GM18873 (cell line): ENCODE measurements at regions not wholly inside any gene's neighbourhood (a gene's known extent, or its start where the extent isn't known, plus 50 kb on each side); places are given as distances from the start of the nearest gene placed in this dataset.
"Not testable (repeated sequence)": the region's sequence is repeated elsewhere in the genome, so short reads cannot be mapped to it uniquely, and the experiment has no call there.

ENCODE experiments used
- ATAC-seq: cut with Tn5 transposase; IDR thresholded peaks from one replicate; pipeline ENCODE4 v1.9.1; 2021; ENCODE audit warnings: mild to moderate bottlenecking, moderate library complexity, moderate number of reproducible peaks; ENCODE audit not compliant: unreplicated experiment, low FRiP score

GRCh38 chr21:33997436-33997835 is 75.9 kb upstream of the MRPS6 start:
- no peak for ATAC-seq

- no peak for ATAC-seq
Measured at GRCh38 chr21:33994373-33994772, 78.8 kb upstream of the ATP5PO start.

- ATAC-seq = no peak
Measured at GRCh38 chr21:33993286-33994231, 78.0 kb upstream of the ATP5PO start.

DNA sequence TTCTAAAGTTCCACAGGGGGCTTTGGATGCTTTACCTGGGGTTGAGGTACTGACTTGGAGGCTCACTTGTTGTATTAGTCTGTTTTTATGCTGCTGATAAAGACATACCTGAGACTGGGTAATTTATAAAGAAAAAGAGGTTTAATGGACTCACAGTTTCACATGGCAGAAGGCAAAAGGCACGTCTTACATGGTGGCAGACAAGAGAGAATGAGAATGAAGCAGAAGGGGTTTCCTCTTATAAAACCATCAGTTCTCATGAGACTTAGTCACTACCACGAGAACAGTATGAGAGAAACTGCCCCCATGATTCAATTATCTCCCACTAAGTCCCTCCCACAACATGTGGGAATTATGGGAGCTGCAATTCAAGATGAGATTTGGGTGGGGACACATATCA is 76.8 kb upstream of the ATP5PO start:
- ATAC-seq = not testable (repeated sequence)

GRCh38 chr21:33991133-33991532 is 75.5 kb upstream of the ATP5PO start:
- ATAC-seq = no peak

DNA sequence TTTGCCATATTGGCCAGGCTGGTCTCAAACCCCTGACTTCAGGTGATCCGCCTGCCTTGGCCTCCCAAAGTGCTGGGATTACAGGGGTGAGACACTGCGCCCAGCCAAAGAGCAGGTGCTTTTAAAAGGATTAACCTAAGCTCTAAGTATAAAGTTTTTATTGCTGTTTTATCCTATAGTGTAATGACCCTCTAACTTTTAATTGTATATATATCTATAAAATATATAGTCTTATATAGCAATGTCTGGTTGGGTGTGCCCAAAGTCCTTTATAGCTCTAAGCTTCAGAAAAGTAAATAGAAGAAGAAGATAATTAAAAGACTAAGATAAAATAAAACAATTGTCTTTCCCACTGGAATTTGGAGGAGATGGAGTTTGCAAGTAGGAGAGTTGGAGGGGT is 73.8 kb upstream of the ATP5PO start:
- ATAC-seq = no peak

DNA sequence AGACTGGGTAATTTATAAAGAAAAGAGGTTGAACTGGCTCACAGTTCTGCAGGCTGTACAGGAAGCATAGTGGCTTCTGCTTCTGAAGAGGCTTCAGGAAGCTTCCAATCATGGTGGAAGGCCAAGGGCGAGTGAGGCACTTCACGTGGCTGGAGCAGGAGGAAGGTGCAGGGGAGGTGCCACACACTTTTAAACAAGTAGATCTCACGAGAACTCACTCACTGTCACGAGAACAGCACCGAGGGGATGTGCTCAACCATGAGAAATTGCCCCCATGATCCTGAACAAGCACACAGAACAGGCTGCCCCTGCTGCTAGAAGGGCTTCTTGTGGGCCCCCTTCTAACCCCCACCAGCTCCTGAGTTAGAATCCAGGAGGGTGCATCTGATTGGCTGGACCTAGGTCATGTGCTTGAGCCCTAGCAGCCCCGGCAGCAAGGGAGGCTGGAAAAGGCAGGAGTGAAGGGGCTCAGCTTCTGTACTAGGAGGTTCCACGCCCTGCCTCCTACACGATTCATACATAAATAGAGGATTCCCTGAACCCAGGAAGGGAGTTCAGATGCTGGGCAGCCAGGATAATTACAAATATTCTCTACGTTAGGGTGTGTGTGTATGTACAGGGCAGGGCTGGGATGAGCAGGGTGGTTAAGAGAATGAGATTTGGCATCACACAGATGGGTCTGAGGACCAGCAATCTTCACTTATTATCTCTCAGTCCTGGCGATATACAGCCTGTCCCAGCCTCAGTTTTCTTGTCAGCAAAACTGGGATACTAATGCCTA is 72.8 kb upstream of the ATP5PO start:
- no peak for ATAC-seq

GRCh38 chr21:33987461-33987860 is 71.9 kb upstream of the ATP5PO start:
- ATAC-seq = no peak

GRCh38 chr21:33985117-33986050 is 69.8 kb upstream of the ATP5PO start:
- no peak for ATAC-seq

DNA sequence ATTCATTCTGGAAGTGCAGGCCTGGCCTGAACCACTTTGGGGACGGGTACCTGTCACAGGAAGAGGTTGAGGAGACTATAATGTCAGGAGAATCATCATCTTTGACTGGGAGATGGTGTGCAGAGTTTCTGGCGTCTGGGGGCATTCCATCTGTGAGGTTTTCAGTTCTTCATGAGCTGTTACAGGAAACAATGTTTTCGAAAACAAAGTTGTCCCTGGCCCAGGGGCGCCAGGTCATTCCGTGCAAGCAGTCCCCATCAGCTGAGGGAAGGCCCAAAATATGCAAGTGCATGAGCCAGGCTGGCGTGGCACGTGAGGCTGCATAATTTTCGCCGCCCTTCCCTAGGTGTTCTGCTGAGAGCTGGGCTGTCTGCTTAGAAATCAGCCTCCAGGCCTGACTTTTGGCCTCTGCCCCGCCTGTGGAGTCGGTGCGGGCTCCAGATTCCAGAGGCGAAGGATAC is 68.4 kb upstream of the ATP5PO start:
- ATAC-seq = no peak

DNA sequence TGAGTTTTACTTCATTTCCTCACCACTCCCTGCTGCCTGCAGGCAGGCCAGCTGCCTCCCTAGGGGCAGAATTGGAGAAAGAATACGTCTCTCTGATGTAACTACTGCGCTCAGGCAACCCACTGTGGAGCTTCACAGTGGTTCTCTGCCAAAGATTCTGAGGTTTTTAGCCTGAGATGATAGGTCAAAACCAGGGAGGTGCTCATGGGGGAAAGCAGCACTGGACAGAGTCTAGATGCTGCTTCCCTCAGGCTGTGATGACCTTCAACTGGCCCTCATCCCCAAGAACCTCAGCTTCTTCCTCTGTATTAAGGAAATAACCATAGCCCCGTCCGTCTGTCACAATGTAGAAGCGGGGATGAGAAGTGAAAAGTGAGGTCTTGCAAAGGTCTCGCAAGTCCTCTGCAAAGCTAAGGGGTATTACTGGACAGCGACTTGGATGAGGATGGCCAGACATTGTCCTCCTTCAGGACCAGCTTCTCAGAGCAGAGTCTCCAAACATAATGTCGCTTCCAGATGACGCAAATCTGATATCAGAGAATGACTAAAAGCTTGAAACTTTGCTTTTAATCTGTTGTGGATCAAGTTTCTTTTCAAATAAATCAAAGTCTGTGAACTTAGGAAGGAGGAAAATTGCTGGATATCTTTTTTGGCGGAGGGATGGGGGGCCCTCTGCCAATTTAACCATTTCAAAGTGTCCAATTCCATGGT is 65.9 kb upstream of the ATP5PO start:
- ATAC-seq = no peak

- no peak for ATAC-seq
Measured at GRCh38 chr21:33980276-33980916, 64.8 kb upstream of the ATP5PO start.

DNA sequence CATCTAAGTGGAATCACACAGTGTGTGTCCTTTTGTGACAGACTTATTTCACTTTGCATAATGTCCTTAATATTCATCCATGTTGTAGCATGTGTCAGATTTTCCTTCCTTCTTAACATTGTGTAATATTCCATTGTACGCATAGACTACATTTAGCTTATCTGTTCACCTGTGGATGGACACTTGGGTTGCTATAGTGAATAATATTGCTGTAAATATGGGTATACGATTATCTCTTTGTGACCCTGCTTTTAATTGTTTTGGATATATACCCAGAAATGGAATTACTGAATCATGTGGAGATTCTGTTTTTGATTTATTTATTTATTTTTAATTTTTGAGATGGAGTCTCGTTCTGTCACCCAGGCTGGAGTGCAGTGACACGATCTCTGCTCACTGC is 63.0 kb upstream of the ATP5PO start:
- no peak for ATAC-seq

DNA sequence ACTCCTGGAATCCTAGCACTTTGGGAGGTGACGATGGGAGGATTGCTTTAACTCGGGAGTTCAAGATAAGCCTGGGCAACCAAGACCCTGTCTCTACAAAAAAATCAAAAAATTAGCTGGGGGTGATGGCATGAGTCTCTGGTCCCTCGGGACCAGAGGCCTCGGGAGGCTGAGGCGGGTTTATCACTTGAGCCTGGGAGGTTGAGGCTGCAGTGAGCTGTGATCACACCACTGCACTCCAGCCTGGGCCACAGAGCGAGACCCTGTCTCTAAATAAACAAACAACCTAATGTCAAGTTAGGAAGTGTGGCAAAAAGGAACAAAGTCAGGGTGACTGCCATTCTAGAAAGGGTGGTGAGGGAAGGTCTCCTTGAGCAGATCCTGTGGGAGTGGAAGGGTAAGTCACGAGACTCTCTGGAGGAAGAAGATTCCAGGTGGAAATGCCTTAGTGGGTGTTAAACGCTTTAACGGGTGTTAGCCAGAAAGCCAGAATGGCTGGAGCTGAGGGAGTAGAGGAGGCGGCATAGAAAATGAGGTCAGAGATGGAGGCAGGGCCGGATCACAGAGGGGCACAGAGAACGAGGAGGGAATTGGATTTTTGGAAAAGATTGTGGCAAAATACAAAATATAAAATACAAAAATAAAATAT is 62.2 kb upstream of the ATP5PO start:
- no peak for ATAC-seq

DNA sequence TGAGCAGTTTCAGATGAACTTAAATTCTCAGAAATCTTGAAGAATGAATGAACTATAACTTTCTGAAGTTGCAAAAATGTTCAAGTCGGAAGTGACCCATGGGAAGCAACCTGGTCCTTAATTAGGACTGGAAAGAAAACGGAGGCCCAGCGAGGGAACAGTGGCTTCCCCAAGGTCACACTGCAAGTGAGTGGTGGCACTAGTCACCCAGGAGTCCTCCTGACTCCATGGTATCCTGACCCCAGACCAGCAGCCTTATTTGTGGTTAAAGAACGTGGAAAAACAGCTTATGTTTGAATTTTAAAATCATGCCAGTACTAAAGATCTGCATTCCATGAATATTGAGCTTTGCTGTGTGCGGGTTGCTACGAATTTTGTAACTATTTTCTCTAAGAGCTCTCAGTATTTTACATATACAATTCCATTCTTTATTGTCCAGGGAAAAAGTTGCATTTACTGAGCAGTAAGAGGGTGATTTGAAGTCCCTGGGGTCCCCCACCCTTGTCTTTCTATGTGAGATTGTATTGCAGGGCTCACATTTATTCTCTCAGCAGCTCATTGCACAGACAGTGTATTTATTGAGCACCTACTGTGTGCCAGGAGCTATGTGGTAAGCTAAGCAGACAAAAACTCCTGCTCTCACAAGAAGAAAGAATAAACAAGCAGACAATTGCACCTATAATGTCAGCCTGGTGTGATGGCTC is 61.6 kb upstream of the ATP5PO start:
- no peak for ATAC-seq

DNA sequence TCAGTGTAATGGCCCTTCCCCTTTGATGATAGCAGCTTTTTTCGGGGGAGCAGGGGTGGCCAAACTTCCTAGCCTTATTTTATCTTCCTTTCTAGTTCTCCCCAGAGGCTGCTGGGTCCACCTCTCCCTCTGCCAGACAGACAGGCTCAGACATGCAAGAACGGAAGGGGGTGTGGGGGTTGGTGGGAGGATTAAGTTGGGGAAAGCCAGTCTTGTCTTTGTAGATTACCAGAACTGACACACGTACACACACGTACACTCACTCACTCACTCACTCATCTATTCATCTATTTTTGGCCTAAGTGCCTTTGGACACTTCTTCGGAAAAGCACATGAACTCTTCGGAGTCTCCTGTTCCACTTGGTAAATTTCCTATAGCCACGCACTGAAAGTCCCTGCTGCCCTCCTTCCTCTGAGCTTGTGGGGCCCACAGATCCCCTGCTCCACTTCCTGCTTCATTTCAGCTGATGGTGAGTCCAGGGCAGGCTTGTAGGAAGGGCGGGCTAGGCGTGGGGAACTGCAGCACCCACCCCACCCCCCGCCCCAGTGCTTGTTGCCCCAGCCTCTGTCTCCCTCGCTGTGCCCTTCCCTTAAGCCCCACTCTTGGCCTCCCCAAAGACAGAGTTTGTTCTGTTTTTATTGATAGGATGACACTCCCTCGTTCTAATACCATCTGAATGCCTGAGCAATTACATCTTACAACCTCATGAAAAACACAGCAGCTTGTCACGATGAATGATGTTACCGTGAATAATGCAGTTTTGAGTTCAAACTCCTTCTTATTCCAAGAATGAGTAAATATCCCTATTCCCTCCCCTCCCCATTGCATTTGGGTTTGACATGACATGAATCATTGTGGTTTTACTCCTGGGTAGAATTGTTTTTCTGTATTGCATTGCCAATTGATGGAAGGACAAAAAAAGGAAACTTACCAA is 60.7 kb upstream of the ATP5PO start:
- peak; percentile 29 for ATAC-seq

DNA sequence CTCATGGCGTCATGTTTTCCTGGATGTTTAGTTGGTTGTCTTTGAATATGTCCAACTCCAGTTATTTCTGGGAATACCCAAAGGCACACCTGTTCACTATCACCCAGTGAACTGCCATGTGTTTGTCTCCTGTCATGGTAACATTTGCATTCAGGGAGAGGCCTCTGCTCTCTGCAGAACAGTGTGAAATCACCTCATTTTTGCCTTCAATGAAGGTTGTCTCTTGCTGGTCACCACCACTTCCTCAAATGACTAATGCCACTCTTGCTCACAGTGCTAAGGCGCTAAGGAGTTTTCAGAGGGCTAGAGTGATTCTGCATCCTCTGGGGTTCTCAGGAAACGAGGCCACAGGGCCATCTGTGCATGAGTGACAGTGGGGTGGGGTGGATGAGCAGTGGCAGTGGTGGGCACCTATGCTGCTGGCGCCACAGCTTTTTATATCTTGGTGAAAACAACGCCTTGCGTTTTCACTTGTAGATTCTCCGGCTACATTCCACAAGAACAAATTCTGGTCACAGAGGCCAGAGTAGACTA is 60.0 kb upstream of the ATP5PO start:
- peak; percentile 86 for ATAC-seq
